ENCODE measurements at regions not wholly inside any gene's neighbourhood (a gene's known extent, or its start where the extent isn't known, plus 50 kb on each side); places are given as distances from the start of the nearest gene placed in this dataset.
A peak's percentile ranks its signal among the peaks of the same experiment; 100 is the strongest.

DNA sequence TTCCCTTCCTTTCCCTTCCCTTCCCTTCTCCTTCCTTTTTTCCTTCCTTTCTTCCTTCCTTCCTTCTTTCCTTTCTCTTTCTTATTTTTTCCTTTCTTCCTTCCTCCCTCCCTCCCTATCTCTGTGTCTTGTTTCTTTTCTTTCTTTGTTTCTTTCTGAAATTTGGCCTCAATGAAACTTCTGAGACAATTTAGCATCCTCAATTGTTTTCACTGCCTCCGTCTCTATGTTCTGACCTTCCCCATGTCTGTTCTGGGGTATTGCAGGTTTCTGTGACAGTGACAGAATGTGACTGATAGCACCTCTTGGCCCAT is 81.7 kb upstream of the PAX1 start:
- DNase-seq (ENCODE audit: low read depth): no peak
- TF ChIP-seq, protein P1, sequence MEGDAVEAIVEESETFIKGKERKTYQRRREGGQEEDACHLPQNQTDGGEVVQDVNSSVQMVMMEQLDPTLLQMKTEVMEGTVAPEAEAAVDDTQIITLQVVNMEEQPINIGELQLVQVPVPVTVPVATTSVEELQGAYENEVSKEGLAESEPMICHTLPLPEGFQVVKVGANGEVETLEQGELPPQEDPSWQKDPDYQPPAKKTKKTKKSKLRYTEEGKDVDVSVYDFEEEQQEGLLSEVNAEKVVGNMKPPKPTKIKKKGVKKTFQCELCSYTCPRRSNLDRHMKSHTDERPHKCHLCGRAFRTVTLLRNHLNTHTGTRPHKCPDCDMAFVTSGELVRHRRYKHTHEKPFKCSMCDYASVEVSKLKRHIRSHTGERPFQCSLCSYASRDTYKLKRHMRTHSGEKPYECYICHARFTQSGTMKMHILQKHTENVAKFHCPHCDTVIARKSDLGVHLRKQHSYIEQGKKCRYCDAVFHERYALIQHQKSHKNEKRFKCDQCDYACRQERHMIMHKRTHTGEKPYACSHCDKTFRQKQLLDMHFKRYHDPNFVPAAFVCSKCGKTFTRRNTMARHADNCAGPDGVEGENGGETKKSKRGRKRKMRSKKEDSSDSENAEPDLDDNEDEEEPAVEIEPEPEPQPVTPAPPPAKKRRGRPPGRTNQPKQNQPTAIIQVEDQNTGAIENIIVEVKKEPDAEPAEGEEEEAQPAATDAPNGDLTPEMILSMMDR (conservative IDR thresholded peaks at IDR 0.05; ENCODE audit: control insufficient read depth, insufficient read depth, low read depth, low read length): no peak
- H3K4me3 ChIP-seq (ENCODE audit: control insufficient read depth, low read depth, low read length): no peak overlapping the region

DNA sequence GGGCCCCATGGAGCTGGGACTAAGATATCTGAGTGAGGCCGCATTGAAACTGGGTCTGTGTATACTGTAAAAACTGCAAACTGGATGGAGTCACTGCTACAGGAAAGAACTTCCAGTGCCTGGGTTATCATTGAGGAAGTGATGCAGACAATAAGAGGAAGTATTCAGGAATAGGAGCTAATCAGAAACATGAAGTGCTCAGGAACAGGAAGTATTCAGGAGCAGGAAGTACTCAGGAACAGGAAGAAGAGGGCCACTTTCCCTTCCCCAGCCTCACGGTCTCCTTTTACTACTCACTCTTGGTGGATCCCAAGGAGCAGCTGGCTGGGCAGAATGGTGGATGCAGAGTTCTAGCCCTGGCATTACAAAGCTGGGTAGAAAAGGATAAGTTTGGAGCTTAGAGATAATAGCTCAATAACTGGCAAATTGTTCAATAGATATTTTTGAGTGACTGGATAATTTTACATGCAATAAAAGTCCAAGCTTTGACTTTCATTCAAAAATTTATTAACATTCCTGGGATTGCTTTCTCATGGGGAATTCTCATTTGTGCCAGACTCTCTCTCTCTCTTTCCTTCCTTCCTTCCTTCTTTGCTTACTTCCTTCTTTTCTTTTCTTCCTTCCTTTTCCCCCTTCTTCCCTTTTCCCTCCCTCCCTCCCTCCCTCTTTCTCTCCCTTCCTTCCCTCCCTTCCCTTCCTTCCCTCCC is 82.2 kb upstream of the PAX1 start:
- H3K4me3 ChIP-seq (ENCODE audit: control insufficient read depth, low read depth, low read length): no peak overlapping the region
- TF ChIP-seq, protein P1 (conservative IDR thresholded peaks at IDR 0.05; ENCODE audit: control insufficient read depth, insufficient read depth, low read depth, low read length): no peak
- no peak for DNase-seq (ENCODE audit: low read depth)

DNA sequence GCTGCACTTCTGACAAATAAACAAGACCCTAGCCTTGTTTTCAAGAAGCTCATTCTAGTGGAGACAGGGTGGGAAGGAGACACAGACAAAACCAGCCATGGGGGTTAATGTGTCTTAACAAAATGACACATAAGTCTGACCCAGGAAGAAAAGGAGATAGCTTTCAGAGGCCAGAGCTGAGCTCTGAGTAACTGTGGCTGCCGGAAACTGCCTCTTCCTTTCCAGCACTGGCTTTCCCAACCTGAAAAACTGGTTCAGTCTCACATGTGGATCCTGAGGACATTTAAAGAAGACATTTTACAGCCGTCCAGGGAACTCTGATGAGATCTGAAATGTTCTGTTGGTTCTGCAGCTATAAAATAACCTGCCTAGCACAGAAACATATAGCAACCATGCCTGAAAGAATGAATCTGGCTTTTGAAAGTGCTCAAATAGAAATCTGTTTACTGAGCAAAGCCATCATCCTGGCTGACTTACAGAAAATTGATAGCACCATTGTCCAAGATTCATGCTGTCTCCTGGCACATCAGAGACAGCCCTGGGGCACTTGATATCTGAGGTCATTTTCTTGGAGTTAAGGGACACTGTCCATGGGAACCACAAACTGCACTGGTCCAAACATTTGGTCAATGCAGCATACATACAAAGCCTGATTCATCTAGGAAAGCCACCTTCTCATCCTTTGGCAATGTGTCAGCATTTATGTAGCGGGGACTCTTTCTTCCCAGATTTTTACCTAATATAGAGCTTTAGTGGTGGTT is 83.2 kb upstream of the PAX1 start:
- H3K4me3 ChIP-seq (ENCODE audit: control insufficient read depth, low read depth, low read length): no peak overlapping the region
- no peak for DNase-seq (ENCODE audit: low read depth)
- TF ChIP-seq, protein P1 (conservative IDR thresholded peaks at IDR 0.05; ENCODE audit: control insufficient read depth, insufficient read depth, low read depth, low read length): no peak

DNA sequence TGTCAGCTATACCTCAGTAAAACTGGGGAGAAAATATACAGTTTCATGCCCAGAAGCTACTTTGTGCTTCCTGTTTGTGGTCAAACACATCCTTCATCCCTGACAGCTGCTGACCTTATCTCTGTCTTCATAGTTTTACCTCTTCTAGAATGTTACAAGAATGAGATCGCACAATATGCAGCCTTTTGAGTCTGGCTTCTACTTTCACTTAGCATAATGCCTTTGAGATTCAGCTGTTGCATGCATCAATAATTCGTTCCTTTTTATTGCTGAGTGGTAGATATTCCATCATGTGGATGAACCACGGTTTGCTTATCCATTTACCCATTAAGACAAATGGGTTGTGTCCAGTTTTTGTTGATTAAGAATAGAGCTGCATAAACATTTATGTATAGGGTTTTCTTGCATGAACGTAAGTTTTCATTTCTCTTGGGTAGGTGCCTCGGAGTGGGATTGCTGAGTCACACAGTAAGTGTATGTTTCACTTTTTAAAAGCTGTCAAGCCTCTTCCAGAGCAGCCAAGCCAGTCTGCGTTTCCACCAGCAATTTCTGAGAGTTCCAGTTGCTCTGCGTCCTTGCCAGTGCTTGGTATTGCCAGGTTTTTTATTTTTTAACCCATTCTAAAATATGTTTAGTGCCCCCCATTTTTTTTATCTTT is 86.6 kb upstream of the PAX1 start:
- TF ChIP-seq, protein P1 (conservative IDR thresholded peaks at IDR 0.05; ENCODE audit: control insufficient read depth, insufficient read depth, low read depth, low read length): no peak
- no peak overlapping the region for H3K4me3 ChIP-seq (ENCODE audit: control insufficient read depth, low read depth, low read length)
- no peak for DNase-seq (ENCODE audit: low read depth)

DNA sequence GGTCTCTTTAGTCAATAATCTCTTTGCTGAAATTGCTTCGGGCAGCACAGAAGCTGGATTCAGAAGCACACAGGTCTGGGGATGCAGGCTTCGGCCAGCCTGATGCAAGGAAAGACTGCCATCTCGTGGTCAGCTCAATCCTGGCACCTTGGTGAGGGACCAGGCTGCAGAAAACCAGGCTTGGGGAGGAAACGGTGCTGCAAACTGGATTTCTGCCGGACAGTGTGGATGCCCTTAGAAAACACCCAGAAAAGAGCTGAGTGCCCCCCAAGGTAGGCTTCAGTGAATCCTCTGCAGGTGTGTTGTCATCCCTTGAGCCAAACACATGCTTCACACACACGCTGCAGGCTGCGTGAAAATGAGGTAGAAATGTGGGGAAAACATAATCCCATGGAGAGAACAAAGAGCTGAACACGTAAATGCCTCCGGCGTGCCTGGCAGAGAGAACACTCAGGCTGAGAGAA is 89.8 kb upstream of the PAX1 start:
- TF ChIP-seq, protein P1 (conservative IDR thresholded peaks at IDR 0.05; ENCODE audit: control insufficient read depth, insufficient read depth, low read depth, low read length): peak; percentile 75
- DNase-seq (ENCODE audit: low read depth): peak; percentile 45
- H3K4me3 ChIP-seq (ENCODE audit: control insufficient read depth, low read depth, low read length): no peak overlapping the region

DNA sequence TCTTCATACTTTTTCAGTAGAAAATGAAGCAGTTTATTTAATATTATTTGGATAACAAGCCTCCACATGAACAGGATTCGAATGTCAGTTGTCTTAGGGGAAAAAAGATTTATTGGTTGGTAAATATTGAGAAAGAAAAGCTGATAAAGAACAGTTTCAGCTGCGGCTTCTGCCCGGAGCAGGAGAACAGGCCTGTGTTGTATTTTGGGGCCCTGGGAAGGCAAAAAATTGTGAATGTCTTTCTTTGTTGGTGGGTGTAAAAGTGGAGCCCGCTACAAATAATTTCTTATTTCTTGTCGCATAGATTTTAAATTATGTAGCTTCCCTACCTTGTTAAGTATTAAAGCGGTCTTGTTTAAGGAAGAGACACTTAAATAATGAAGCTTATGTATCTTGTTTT is 90.5 kb upstream of the PAX1 start:
- H3K4me3 ChIP-seq (ENCODE audit: control insufficient read depth, low read depth, low read length): no peak overlapping the region
- no peak for DNase-seq (ENCODE audit: low read depth)
- TF ChIP-seq, protein P1 (conservative IDR thresholded peaks at IDR 0.05; ENCODE audit: control insufficient read depth, insufficient read depth, low read depth, low read length): no peak

All from fibroblast of mammary gland (primary cell).